Stomach (tissue), 4 donors: ENCODE measurements at regions not wholly inside any gene's neighbourhood (a gene's known extent, or its start where the extent isn't known, plus 50 kb on each side); places are given as distances from the start of the nearest gene placed in this dataset.
"Not testable (repeated sequence)": the region's sequence is repeated elsewhere in the genome, so short reads cannot be mapped to it uniquely, and the experiment has no call there.

Source experiments
- CTCF ChIP-seq, 7 experiments: fragments of 450-650 bp in 4 of 7; fragments of 200-600 bp in 3 of 7; sonication (generic) in 3 of 7; IDR thresholded peaks; one replicate each; pipeline ENCODE4 v1.5.1; 2016 to 2019; ENCODE audit warnings: antibody characterized with exemption in 7 of 7, control low read depth in 2 of 7, mild to moderate bottlenecking in 1 of 7
- POLR2A ChIP-seq, 4 donors: fragments of 450-650 bp; IDR thresholded peaks; one replicate each; pipeline ENCODE4 v1.6.1; 2016; ENCODE audit warnings: antibody characterized with exemption in 4 of 4, control low read depth in 2 of 4, mild to moderate bottlenecking in 1 of 4, moderate library complexity in 1 of 4

GRCh38 chr7:65576370-65576769 is 202.7 kb downstream of the ZNF92 start:
- TF ChIP-seq POLR2A, CTCF (IDR thresholded peaks at IDR 0.05): not testable (repeated sequence)
